Anterior cingulate cortex (tissue), 58 donors: ENCODE measurements at regions not wholly inside any gene's neighbourhood (a gene's known extent, or its start where the extent isn't known, plus 50 kb on each side); places are given as distances from the start of the nearest gene placed in this dataset.

Source experiments
- DNase-seq, 58 donors: peaks; one replicate each; lab custom pipeline; 2025; lab: John Stamatoyannopoulos, UW

- DNase-seq, result no peak
Observed at GRCh38 chr2:16123421-16123820, 183.1 kb downstream of the MYCN start.

GRCh38 chr2:16122556-16122955 lies 182.2 kb downstream of the MYCN start:
- no peak for DNase-seq

GRCh38 chr2:16121986-16122390 lies 181.6 kb downstream of the MYCN start:
- DNase-seq, result no peak

- DNase-seq, result no peak
Observed at GRCh38 chr2:16121231-16121985, 181.1 kb downstream of the MYCN start.

- no peak for DNase-seq
Observed at GRCh38 chr2:16120591-16121180, 180.3 kb downstream of the MYCN start.

GRCh38 chr2:16119741-16120140 lies 179.4 kb downstream of the MYCN start:
- no peak for DNase-seq

GRCh38 chr2:16118611-16119590 lies 178.6 kb downstream of the MYCN start:
- DNase-seq, result no peak

GRCh38 chr2:16117791-16118610 lies 177.7 kb downstream of the MYCN start:
- no peak for DNase-seq

GRCh38 chr2:16117021-16117700 lies 176.8 kb downstream of the MYCN start:
- DNase-seq, result no peak

- no peak for DNase-seq
Observed at GRCh38 chr2:16115881-16116830, 175.8 kb downstream of the MYCN start.

- no peak for DNase-seq
Observed at GRCh38 chr2:16115291-16115690, 174.9 kb downstream of the MYCN start.

GRCh38 chr2:16114836-16115235 lies 174.5 kb downstream of the MYCN start:
- no peak for DNase-seq

- no peak for DNase-seq
Observed at GRCh38 chr2:16114070-16114469, 173.7 kb downstream of the MYCN start.

- no peak for DNase-seq
Observed at GRCh38 chr2:16113568-16113967, 173.2 kb downstream of the MYCN start.

GRCh38 chr2:16112972-16113560 lies 172.7 kb downstream of the MYCN start:
- DNase-seq, result no peak

- DNase-seq, result no peak
Observed at GRCh38 chr2:16112251-16112971, 172.1 kb downstream of the MYCN start.

GRCh38 chr2:16111838-16112210 lies 171.5 kb downstream of the MYCN start:
- no peak for DNase-seq
